ENCODE measurements at regions not wholly inside any gene's neighbourhood (a gene's known extent, or its start where the extent isn't known, plus 50 kb on each side); places are given as distances from the start of the nearest gene placed in this dataset.
"Not testable (repeated sequence)": the region's sequence is repeated elsewhere in the genome, so short reads cannot be mapped to it uniquely, and the experiment has no call there.

DNA sequence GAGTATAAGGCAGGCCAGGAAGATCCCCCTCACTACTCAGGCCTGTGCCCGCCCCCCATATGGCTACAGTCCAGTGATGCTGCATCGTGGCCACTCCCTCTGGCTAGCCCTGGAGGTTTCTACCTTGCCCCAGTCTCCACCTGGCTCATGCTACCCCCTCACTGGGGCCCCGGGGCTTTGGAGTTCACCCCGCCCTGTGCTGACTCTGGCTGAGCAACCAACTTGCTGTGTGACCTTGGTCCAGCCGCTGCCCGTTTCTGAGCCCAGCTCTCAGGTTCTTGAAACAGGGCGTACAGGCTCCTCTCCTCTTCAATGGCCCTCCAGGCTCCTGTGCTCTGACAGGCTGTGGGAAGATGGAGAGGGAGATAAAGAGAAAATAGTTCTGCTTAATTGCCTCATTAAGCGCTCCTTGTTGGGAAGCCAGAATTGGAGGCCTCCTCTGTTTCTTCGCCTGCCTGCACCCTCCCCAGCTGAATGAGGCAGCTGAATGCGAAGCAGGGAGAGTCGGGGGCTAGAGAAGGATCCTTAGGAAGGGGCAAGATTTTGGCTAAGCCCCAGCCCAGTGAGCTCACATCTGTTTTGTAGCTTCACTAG lies 138.2 kb upstream of the NCOR2 start:
- DNase-seq = no peak

DNA sequence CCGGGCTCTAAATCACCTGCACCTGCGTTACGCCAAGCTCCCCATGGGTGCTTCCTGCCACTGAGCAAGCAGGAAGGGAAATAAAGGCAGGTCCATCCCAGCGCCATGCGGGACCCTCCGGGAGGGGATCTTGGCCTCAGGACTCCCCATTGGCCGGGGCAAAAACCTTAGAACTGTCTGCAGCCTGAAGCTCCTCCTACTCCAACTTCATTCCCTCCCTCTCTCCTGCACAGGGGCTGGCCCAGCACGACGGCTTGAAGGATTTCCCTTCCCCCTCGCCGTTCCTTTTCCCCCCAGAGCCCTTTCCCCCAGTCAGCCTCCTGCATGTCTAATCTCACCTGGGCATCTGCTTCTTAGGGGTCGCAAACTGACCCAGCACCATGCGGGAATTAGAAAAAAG lies 137.2 kb upstream of the NCOR2 start:
- no peak for DNase-seq

DNA sequence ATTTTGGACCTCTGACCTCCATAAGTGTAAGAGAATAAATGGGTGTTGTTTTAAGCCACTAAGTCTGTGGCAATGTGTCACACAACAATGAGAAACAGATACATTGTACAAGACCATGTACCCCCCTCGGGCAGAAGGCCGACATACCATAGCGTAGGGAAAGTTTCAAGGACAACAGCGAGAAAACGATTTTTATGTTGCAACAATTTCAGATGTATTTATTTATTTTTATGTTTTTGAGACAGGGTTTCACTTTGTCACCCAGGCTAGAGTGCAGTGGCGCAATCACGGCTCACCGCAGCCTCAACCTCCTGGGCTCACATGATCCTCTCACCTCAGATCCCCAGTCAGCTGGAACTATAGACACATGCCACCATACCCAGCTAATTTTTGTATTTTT lies 136.4 kb upstream of the NCOR2 start:
- DNase-seq = no peak

GRCh38 chr12:124702736-124703135 lies 135.3 kb upstream of the NCOR2 start:
- DNase-seq = no peak

- DNase-seq = no peak
These were observed 133.6 kb upstream of the NCOR2 start for GRCh38 chr12:124700810-124701592.

DNA sequence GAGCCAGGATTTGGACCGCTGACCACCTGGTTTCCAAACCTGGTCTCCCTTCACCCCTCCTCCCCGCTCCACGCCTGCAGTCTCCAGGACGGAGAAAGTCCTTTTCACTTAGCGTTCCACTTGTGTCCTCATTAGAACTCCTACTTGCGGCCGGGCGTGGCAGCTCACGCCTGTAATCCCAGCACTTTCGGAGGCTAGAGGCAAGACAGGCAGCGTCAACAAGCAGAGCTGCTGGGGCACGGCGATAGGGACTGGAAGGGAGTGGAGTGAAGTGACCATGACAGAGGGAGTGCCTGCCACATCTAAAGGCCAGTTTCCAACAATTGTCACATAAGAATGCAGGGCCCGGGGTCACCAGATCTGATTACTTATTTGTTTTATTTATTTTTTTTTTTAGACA lies 132.5 kb upstream of the NCOR2 start:
- DNase-seq = no peak

DNA sequence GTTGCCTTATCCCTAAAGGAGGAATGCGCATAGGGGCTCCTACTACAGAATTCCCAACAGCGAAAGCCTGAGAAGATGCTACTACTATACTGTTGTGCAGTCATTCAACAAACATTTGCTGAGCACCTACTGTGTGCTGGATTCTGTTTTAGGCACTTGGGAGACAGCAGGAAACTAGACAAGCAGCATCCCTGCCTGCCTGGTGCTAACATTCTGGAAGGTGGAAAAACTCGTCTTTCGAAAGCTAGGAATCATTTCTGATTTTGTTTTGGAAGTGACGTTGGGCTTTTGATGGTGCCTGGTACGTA lies 131.5 kb upstream of the NCOR2 start:
- DNase-seq = no peak

- no peak for DNase-seq
These were observed 131.0 kb upstream of the NCOR2 start for GRCh38 chr12:124698211-124698997.

GRCh38 chr12:124697722-124698121 lies 130.3 kb upstream of the NCOR2 start:
- DNase-seq = not testable (repeated sequence)

- no peak for DNase-seq
These were observed 129.5 kb upstream of the NCOR2 start for GRCh38 chr12:124696693-124697476.

DNA sequence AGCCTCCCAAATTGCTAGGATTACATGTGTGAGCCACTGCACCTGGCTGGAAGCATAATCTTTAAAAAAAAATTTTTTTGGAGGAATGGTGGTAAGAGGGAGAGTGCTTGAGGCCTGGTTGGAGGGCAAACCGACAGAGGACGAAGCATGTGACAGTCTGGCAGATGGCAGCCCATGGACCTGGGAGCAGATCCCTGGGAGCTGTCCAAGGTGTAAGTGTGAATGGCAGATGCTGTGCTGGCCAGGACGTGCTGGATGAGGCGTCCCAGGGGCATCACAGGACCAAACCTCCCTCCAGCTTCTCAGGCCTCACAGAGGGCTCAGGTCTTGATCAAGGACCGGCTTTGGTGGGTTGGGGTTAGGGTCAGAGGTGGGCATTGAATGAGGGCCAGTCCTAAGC lies 128.4 kb upstream of the NCOR2 start:
- DNase-seq = no peak

DNA sequence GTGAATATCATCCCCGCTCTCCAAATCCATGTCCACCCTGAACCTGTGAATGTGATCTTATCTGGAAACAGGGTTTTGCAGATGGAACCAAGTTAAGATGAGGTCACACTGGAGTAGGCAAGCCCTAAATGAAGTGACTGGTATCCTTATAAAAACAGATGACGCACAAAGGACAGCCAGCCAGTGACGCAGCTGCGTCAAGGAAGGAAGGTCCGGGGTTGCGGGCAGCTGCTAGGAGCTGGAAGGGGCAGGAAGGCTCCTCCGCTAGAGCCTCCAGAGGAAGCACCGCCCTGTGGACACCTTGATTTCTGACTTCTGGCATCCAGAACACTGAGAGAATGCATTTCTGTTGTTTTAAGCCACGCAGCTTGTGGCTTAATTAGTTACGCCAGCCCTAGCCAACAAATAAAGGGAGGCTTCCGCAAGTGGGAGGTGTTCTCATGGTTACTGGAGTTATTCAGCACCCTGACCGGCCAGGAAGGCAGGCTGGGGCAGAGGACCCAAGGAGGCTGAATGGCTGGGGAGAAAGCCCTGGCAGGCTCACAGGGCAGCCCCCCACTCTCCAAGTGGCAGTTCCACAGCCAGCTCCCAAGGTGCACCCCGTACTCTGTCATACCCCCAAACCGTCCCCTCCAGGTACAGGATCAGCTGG lies 127.6 kb upstream of the NCOR2 start:
- DNase-seq = no peak

GRCh38 chr12:124694250-124694649 lies 126.8 kb upstream of the NCOR2 start:
- DNase-seq = peak; percentile 19

- no peak for DNase-seq
These were observed 125.8 kb upstream of the NCOR2 start for GRCh38 chr12:124693111-124693723.

- DNase-seq = no peak
These were observed 125.0 kb upstream of the NCOR2 start for GRCh38 chr12:124692443-124692842.

DNA sequence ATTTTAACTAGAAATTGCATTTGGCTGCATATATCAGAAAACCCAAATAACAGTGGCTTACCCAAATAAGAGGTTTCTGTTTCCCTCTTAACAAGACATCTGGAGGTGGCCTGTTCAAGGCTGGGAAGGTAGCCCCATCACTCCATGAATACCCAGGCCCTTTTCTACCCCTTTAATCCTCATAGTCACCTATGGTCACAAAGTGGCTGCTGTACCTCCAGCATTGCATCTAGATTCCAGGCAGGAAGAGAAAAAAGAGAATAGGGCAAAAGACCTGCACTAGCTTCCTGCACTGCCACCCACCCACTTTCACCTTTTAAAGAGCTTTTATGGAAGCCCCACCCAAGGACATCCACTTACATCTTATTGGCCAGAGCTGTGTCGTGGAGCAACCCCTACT lies 124.0 kb upstream of the NCOR2 start:
- no peak for DNase-seq

GRCh38 chr12:124689631-124690030 lies 122.2 kb upstream of the NCOR2 start:
- DNase-seq = no peak

- DNase-seq = no peak
These were observed 121.1 kb upstream of the NCOR2 start for GRCh38 chr12:124688356-124688992.

GRCh38 chr12:124687917-124688316 lies 120.5 kb upstream of the NCOR2 start:
- peak; percentile 6 for DNase-seq

GRCh38 chr12:124687174-124687902 lies 119.9 kb upstream of the NCOR2 start:
- no peak for DNase-seq
